ENCODE measurements at regions not wholly inside any gene's neighbourhood (a gene's known extent, or its start where the extent isn't known, plus 50 kb on each side); places are given as distances from the start of the nearest gene placed in this dataset.
A peak's percentile ranks its signal among the peaks of the same experiment; 100 is the strongest.
"Not testable (repeated sequence)": the region's sequence is repeated elsewhere in the genome, so short reads cannot be mapped to it uniquely, and the experiment has no call there.

- DNase-seq = no peak
Observed at GRCh38 chr3:176867681-176868663, 329.3 kb downstream of the TBL1XR1 start.

GRCh38 chr3:176861137-176861536, 336.1 kb downstream of the TBL1XR1 start:
- DNase-seq = no peak

GRCh38 chr3:176856721-176857120, 340.6 kb downstream of the TBL1XR1 start:
- DNase-seq = no peak

GRCh38 chr3:176855901-176856486, 341.3 kb downstream of the TBL1XR1 start:
- no peak for DNase-seq

- no peak for DNase-seq
Observed at GRCh38 chr3:176855213-176855612, 342.1 kb downstream of the TBL1XR1 start.

GRCh38 chr3:176850498-176850897, 346.8 kb downstream of the TBL1XR1 start:
- no peak for DNase-seq

- no peak for DNase-seq
Observed at GRCh38 chr3:176848431-176849214, 348.7 kb downstream of the TBL1XR1 start.

- DNase-seq = no peak
Observed at GRCh38 chr3:176842914-176843313, 354.4 kb downstream of the TBL1XR1 start.

- DNase-seq = no peak
Observed at GRCh38 chr3:176840641-176841286, 356.5 kb downstream of the TBL1XR1 start.

GRCh38 chr3:176839901-176840300, 357.4 kb downstream of the TBL1XR1 start:
- no peak for DNase-seq

- no peak for DNase-seq
Observed at GRCh38 chr3:176839466-176839865, 357.8 kb downstream of the TBL1XR1 start.

- DNase-seq = not testable (repeated sequence)
Observed at GRCh38 chr3:176827244-176827643, 370.0 kb downstream of the TBL1XR1 start.

- no peak for DNase-seq
Observed at GRCh38 chr3:176824811-176825210, 372.5 kb downstream of the TBL1XR1 start.

- no peak for DNase-seq
Observed at GRCh38 chr3:176820764-176821163, 376.5 kb downstream of the TBL1XR1 start.

GRCh38 chr3:176816937-176817336, 380.3 kb downstream of the TBL1XR1 start:
- no peak for DNase-seq

- DNase-seq = peak; percentile 91
Observed at GRCh38 chr3:176814285-176814684, 383.0 kb downstream of the TBL1XR1 start.

- DNase-seq = no peak
Observed at GRCh38 chr3:176807938-176808337, 389.3 kb downstream of the TBL1XR1 start.

GRCh38 chr3:176799675-176800074, 397.6 kb downstream of the TBL1XR1 start:
- no peak for DNase-seq

GRCh38 chr3:176798680-176799079, 398.6 kb downstream of the TBL1XR1 start:
- DNase-seq = no peak

- DNase-seq = no peak
Observed at GRCh38 chr3:176796371-176796770, 400.9 kb downstream of the TBL1XR1 start.

- no peak for DNase-seq
Observed at GRCh38 chr3:176795891-176796290, 401.4 kb downstream of the TBL1XR1 start.

GRCh38 chr3:176794406-176794805, 402.9 kb downstream of the TBL1XR1 start:
- no peak for DNase-seq

- no peak for DNase-seq
Observed at GRCh38 chr3:176789947-176790346, 407.3 kb downstream of the TBL1XR1 start.

Measured in islet precursor cell (in vitro differentiated cells).